Fibroblast of skin of abdomen (primary cell): ENCODE measurements at regions not wholly inside any gene's neighbourhood (a gene's known extent, or its start where the extent isn't known, plus 50 kb on each side); places are given as distances from the start of the nearest gene placed in this dataset.
"Not testable (repeated sequence)": the region's sequence is repeated elsewhere in the genome, so short reads cannot be mapped to it uniquely, and the experiment has no call there.

Source experiments
- DNase-seq: peaks from one replicate; pipeline ENCODE4 v3.0.0-alpha.2; 2013

GRCh38 chr13:44780591-44781280, 204.6 kb upstream of the TSC22D1 start:
- no peak for DNase-seq

- DNase-seq: no peak
Observed at GRCh38 chr13:44778761-44779484, 202.8 kb upstream of the TSC22D1 start.

- DNase-seq: not testable (repeated sequence)
Observed at GRCh38 chr13:44775290-44775689, 199.2 kb upstream of the TSC22D1 start.

GRCh38 chr13:44770951-44771350, 194.8 kb upstream of the TSC22D1 start:
- no peak for DNase-seq

- DNase-seq: no peak
Observed at GRCh38 chr13:44769686-44770085, 193.6 kb upstream of the TSC22D1 start.

- DNase-seq: no peak
Observed at GRCh38 chr13:44768775-44769581, 192.8 kb upstream of the TSC22D1 start.

- no peak for DNase-seq
Observed at GRCh38 chr13:44768239-44768638, 192.1 kb upstream of the TSC22D1 start.

GRCh38 chr13:44765001-44765471, 188.9 kb upstream of the TSC22D1 start:
- no peak for DNase-seq

- DNase-seq: no peak
Observed at GRCh38 chr13:44764302-44764692, 188.2 kb upstream of the TSC22D1 start.

- no peak for DNase-seq
Observed at GRCh38 chr13:44763615-44764301, 187.6 kb upstream of the TSC22D1 start.

- DNase-seq: no peak
Observed at GRCh38 chr13:44762911-44763310, 186.8 kb upstream of the TSC22D1 start.

- DNase-seq: no peak
Observed at GRCh38 chr13:44760434-44760833, 184.3 kb upstream of the TSC22D1 start.

- DNase-seq: no peak
Observed at GRCh38 chr13:44759384-44760360, 183.5 kb upstream of the TSC22D1 start.

GRCh38 chr13:44758630-44759383, 182.7 kb upstream of the TSC22D1 start:
- peak; percentile 94 for DNase-seq

GRCh38 chr13:44757671-44758070, 181.5 kb upstream of the TSC22D1 start:
- no peak for DNase-seq

- DNase-seq: no peak
Observed at GRCh38 chr13:44756276-44756810, 180.2 kb upstream of the TSC22D1 start.

- DNase-seq: peak; percentile 47
Observed at GRCh38 chr13:44755872-44756271, 179.7 kb upstream of the TSC22D1 start.

GRCh38 chr13:44752164-44752563, 176.0 kb upstream of the TSC22D1 start:
- no peak for DNase-seq

GRCh38 chr13:44750630-44751029, 174.5 kb upstream of the TSC22D1 start:
- no peak for DNase-seq

- DNase-seq: no peak
Observed at GRCh38 chr13:44749906-44750305, 173.8 kb upstream of the TSC22D1 start.
